Suprapubic skin (tissue), 3 donors: ENCODE measurements at regions not wholly inside any gene's neighbourhood (a gene's known extent, or its start where the extent isn't known, plus 50 kb on each side); places are given as distances from the start of the nearest gene placed in this dataset.

Experiments used
- CTCF ChIP-seq, 2 donors: fragments of 200-600 bp in 1 of 2; fragments of 450-650 bp in 1 of 2; sonication (generic) in 1 of 2; IDR thresholded peaks; one replicate each; pipeline ENCODE4 v1.5.1; 2016 to 2019; ENCODE audit warnings: antibody characterized with exemption in 2 of 2, mild to moderate bottlenecking in 1 of 2, moderate library complexity in 1 of 2
- EP300 ChIP-seq: sonication (generic); formaldehyde crosslinking; IDR thresholded peaks from one replicate; pipeline ENCODE4 v1.6.1; 2017; ENCODE audit warnings: antibody characterized with exemption

- TF ChIP-seq EP300 (no peak), CTCF (IDR thresholded peaks at IDR 0.05) (no peak)
Observed at GRCh38 chr18:1503847-1504246, 599.2 kb downstream of the ADCYAP1 start.
